Panc1 (cell line): ENCODE measurements at regions not wholly inside any gene's neighbourhood (a gene's known extent, or its start where the extent isn't known, plus 50 kb on each side); places are given as distances from the start of the nearest gene placed in this dataset.

Source experiments
- POLR2AphosphoS5 ChIP-seq: IDR thresholded peaks from 2 replicates; pipeline ENCODE4 v1.6.1; 2012; ENCODE audit warnings: mild to moderate bottlenecking, low read depth, low read length, moderate library complexity
- TF ChIP-seq, protein P1 (sequence below): fragments of 450-650 bp; IDR thresholded peaks from 2 replicates; pipeline ENCODE4 v1.5.1; 2017; ENCODE audit warnings: mild to moderate bottlenecking
- TF ChIP-seq, protein P2 (sequence below), 2 experiments: IDR thresholded peaks; 2 replicates each; pipeline ENCODE4 v1.6.1; 2011 to 2012; ENCODE audit warnings: low read depth in 2 of 2, control low read depth in 1 of 2, low read length in 1 of 2, mild to moderate bottlenecking in 1 of 2, moderate library complexity in 1 of 2; ENCODE audit not compliant: insufficient read depth in 1 of 2

DNA sequence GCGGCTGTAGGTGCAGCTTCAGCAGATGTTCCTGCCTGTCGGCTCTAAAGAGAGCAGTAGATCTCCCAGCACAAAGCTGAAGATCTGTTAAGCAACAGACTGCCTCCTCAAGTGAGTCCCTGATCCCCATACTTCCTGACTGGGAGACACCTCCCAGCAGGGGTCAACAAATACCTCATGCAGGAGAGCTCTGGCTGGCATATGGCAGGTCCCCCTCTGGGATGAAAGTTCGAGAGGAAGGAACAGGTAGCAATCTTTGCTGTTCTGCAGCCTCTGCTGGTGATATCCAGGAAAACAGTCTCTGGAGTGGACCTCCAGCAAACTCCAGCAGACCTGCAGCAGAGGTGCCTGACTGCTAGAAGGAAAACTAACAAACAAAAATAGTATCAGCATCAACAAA, 337.1 kb upstream of the USP15 start:
- TF ChIP-seq POLR2AphosphoS5 = no peak
- TF ChIP-seq, protein P1, sequence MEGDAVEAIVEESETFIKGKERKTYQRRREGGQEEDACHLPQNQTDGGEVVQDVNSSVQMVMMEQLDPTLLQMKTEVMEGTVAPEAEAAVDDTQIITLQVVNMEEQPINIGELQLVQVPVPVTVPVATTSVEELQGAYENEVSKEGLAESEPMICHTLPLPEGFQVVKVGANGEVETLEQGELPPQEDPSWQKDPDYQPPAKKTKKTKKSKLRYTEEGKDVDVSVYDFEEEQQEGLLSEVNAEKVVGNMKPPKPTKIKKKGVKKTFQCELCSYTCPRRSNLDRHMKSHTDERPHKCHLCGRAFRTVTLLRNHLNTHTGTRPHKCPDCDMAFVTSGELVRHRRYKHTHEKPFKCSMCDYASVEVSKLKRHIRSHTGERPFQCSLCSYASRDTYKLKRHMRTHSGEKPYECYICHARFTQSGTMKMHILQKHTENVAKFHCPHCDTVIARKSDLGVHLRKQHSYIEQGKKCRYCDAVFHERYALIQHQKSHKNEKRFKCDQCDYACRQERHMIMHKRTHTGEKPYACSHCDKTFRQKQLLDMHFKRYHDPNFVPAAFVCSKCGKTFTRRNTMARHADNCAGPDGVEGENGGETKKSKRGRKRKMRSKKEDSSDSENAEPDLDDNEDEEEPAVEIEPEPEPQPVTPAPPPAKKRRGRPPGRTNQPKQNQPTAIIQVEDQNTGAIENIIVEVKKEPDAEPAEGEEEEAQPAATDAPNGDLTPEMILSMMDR = no peak
- TF ChIP-seq, protein P2, sequence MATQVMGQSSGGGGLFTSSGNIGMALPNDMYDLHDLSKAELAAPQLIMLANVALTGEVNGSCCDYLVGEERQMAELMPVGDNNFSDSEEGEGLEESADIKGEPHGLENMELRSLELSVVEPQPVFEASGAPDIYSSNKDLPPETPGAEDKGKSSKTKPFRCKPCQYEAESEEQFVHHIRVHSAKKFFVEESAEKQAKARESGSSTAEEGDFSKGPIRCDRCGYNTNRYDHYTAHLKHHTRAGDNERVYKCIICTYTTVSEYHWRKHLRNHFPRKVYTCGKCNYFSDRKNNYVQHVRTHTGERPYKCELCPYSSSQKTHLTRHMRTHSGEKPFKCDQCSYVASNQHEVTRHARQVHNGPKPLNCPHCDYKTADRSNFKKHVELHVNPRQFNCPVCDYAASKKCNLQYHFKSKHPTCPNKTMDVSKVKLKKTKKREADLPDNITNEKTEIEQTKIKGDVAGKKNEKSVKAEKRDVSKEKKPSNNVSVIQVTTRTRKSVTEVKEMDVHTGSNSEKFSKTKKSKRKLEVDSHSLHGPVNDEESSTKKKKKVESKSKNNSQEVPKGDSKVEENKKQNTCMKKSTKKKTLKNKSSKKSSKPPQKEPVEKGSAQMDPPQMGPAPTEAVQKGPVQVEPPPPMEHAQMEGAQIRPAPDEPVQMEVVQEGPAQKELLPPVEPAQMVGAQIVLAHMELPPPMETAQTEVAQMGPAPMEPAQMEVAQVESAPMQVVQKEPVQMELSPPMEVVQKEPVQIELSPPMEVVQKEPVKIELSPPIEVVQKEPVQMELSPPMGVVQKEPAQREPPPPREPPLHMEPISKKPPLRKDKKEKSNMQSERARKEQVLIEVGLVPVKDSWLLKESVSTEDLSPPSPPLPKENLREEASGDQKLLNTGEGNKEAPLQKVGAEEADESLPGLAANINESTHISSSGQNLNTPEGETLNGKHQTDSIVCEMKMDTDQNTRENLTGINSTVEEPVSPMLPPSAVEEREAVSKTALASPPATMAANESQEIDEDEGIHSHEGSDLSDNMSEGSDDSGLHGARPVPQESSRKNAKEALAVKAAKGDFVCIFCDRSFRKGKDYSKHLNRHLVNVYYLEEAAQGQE (IDR thresholded peaks at IDR 0.05; ENCODE audit: insufficient read depth in 1 of 2, low read depth in 2 of 2, low read length in 1 of 2) = no peak
